HEK293 (cell line): ENCODE measurements at regions not wholly inside any gene's neighbourhood (a gene's known extent, or its start where the extent isn't known, plus 50 kb on each side); places are given as distances from the start of the nearest gene placed in this dataset.
"Not testable (repeated sequence)": the region's sequence is repeated elsewhere in the genome, so short reads cannot be mapped to it uniquely, and the experiment has no call there.

ENCODE experiments used
- CTCF ChIA-PET: fragments of 350-600 bp; formaldehyde crosslinking; extraction: SDS; loops from one replicate; lab custom pipeline; 2021; ENCODE audit warnings: antibody characterized with exemption; lab: Yijun Ruan, JAX
- POLR2A ChIA-PET: fragments of 300-600 bp; formaldehyde crosslinking; extraction: SDS; loops from one replicate; lab custom pipeline; 2020; ENCODE audit warnings: antibody characterized with exemption, inconsistent platforms; lab: Yijun Ruan, JAX
- H3K27ac ChIP-seq: fragments of 200-500 bp; sonication (Bioruptor generic); 2 replicates; pipeline ENCODE4 v1.5.1; 2014; ENCODE audit warnings: low read depth, low read length, control low read depth, inconsistent platforms; ENCODE audit errors: extremely low read depth
- H3K36me3 ChIP-seq, 2 experiments: fragments of 200-500 bp in 1 of 2; sonication (Bioruptor generic) in 1 of 2; 1 replicate in 1 of 2; 2 replicates in 1 of 2; pipeline ENCODE4 v1.5.1; 2014 to 2017; ENCODE audit warnings: inconsistent platforms in 2 of 2, low read length in 2 of 2; ENCODE audit not compliant: control insufficient read depth in 2 of 2, insufficient read depth in 1 of 2
- H3K4me1 ChIP-seq: fragments of 200-500 bp; sonication (Bioruptor generic); 2 replicates; pipeline ENCODE4 v1.5.1; 2014; ENCODE audit warnings: mild to moderate bottlenecking, low read length, inconsistent platforms; ENCODE audit not compliant: control insufficient read depth, insufficient read depth
- H3K4me3 ChIP-seq: 2 replicates; pipeline ENCODE4 v1.5.1; 2011; ENCODE audit warnings: low read depth, mild to moderate bottlenecking, control low read depth, low read length, moderate library complexity
- H3K9me3 ChIP-seq: fragments of 200-500 bp; sonication (Bioruptor generic); 2 replicates; pipeline ENCODE4 v1.5.1; 2014; ENCODE audit warnings: low read depth, low read length, inconsistent platforms; ENCODE audit not compliant: control insufficient read depth, insufficient read depth
- FEZF1 ChIP-seq: fragments of 450-650 bp; formaldehyde crosslinking; IDR thresholded peaks from 2 replicates; pipeline ENCODE4 v1.5.1; 2016; ENCODE audit warnings: missing biosample characterization, missing genetic modification characterization
- KLF10 ChIP-seq: fragments of 450-650 bp; IDR thresholded peaks from 2 replicates; pipeline ENCODE4 v1.5.1; 2018; ENCODE audit warnings: missing biosample characterization, mild to moderate bottlenecking, missing genetic modification characterization
- ZBTB7A ChIP-seq: fragments of 450-650 bp; formaldehyde crosslinking; IDR thresholded peaks from 2 replicates; pipeline ENCODE4 v1.5.1; 2016; ENCODE audit warnings: low read depth, missing biosample characterization, missing genetic modification characterization
- ZNF112 ChIP-seq: fragments of 450-650 bp; formaldehyde crosslinking; IDR thresholded peaks from 2 replicates; pipeline ENCODE4 v1.5.0; 2017; ENCODE audit warnings: missing biosample characterization, missing genetic modification characterization
- ZNF146 ChIP-seq: fragments of 450-650 bp; formaldehyde crosslinking; IDR thresholded peaks from 2 replicates; pipeline ENCODE4 v1.5.1; 2016; ENCODE audit warnings: missing biosample characterization, missing genetic modification characterization
- ZNF169 ChIP-seq: fragments of 450-650 bp; formaldehyde crosslinking; IDR thresholded peaks from 2 replicates; pipeline ENCODE4 v1.5.1; 2016; ENCODE audit warnings: missing biosample characterization, missing genetic modification characterization
- ZNF501 ChIP-seq: fragments of 450-650 bp; formaldehyde crosslinking; IDR thresholded peaks from 2 replicates; pipeline ENCODE4 v1.5.1; 2016; ENCODE audit warnings: missing biosample characterization, missing genetic modification characterization
- ZNF558 ChIP-seq: fragments of 450-650 bp; formaldehyde crosslinking; IDR thresholded peaks from 2 replicates; pipeline ENCODE4 v1.5.1; 2016; ENCODE audit warnings: missing biosample characterization, missing genetic modification characterization
- ZNF596 ChIP-seq: fragments of 450-650 bp; IDR thresholded peaks from 2 replicates; pipeline ENCODE4 v1.5.0; 2018; ENCODE audit warnings: missing biosample characterization, mild to moderate bottlenecking, missing genetic modification characterization, moderate library complexity
- ZNF658 ChIP-seq: fragments of 450-650 bp; formaldehyde crosslinking; IDR thresholded peaks from 2 replicates; pipeline ENCODE4; 2016; ENCODE audit warnings: missing biosample characterization, missing genetic modification characterization
- ZNF677 ChIP-seq: fragments of 450-650 bp; IDR thresholded peaks from 2 replicates; pipeline ENCODE4 v1.5.0; 2018; ENCODE audit warnings: missing biosample characterization, mild to moderate bottlenecking, missing genetic modification characterization, moderate library complexity
- ZNF792 ChIP-seq: fragments of 450-650 bp; formaldehyde crosslinking; IDR thresholded peaks from 2 replicates; pipeline ENCODE4 v1.5.1; 2016; ENCODE audit warnings: missing biosample characterization, missing genetic modification characterization
- ZNF830 ChIP-seq: fragments of 450-650 bp; IDR thresholded peaks from 2 replicates; pipeline ENCODE4 v1.5.0; 2018; ENCODE audit warnings: missing biosample characterization, missing genetic modification characterization, low read depth, mild to moderate bottlenecking, moderate library complexity
- TF ChIP-seq, protein P1 (sequence below): fragments of 450-650 bp; formaldehyde crosslinking; IDR thresholded peaks from 2 replicates; pipeline ENCODE4 v1.5.1; 2016; ENCODE audit warnings: missing biosample characterization, missing genetic modification characterization
- TF ChIP-seq, protein P2 (sequence below): fragments of 450-650 bp; IDR thresholded peaks from 2 replicates; pipeline ENCODE4 v1.5.1; 2018; ENCODE audit warnings: missing biosample characterization, missing genetic modification characterization
- TF ChIP-seq, protein P3 (sequence below): fragments of 450-650 bp; formaldehyde crosslinking; conservative IDR thresholded peaks from 2 replicates; pipeline ENCODE4 v1.5.1; 2016; ENCODE audit warnings: low read depth, missing biosample characterization, missing genetic modification characterization
- TF ChIP-seq, protein P4 (sequence below): fragments of 450-650 bp; formaldehyde crosslinking; IDR thresholded peaks from 2 replicates; pipeline ENCODE4 v1.5.1; 2016; ENCODE audit warnings: missing biosample characterization, missing genetic modification characterization

DNA sequence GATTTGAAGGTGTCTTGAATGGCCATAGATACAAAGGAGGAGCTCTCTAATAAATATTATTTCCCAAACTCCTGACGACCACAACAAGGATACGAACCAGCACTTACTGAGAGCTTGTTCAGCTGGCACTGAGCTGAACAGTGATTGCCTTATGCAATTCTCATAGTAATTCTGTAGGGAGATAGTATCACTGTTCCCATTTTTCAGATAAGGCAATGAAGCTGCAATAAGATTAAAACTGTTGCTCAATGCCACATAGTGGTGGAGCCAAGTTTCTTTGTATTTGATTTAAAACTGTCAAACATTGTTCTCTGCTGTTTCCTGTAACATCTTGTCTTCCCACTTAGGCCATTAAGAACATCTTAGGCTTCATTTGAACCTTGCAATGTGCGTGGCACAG, 163.9 kb downstream of the RPLP1 start (continued):
- no peak for TF ChIP-seq ZNF792
- TF ChIP-seq, all 188 proteins: peak for 0

DNA sequence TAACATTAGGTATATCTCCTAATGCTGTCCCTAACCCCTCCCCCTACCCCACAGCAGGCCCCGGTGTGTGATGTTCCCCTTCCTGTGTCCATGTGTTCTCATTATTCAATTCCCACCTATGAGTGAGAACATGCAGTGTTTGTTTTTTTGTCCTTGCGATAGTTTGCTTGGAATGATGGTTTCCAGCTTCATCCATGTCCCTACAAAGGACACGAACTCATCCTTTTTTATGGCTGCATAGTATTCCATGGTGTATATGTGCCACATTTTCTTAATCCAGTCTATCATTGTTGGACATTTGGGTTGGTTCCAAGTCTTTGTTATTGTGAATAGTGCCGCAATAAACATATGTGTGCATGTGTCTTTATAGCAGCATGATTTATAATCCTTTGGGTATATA, 164.5 kb downstream of the RPLP1 start:
- H3K4me1 ChIP-seq, POLR2A ChIA-PET, H3K36me3 ChIP-seq, H3K4me3 ChIP-seq, H3K9me3 ChIP-seq: not testable (repeated sequence)
- TF ChIP-seq ZNF146 (tag by site-specific recombination) = peak; percentile 93
- TF ChIP-seq, protein P1, sequence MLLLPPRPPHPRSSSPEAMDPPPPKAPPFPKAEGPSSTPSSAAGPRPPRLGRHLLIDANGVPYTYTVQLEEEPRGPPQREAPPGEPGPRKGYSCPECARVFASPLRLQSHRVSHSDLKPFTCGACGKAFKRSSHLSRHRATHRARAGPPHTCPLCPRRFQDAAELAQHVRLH (tag by site-specific recombination) = peak; percentile 64; the same call in 1 of the 2 replicates
- TF ChIP-seq, all 188 proteins: peak for 2; not testable (repeated sequence) for 186
- CTCF ChIA-PET, H3K27ac ChIP-seq: not testable (repeated sequence)

DNA sequence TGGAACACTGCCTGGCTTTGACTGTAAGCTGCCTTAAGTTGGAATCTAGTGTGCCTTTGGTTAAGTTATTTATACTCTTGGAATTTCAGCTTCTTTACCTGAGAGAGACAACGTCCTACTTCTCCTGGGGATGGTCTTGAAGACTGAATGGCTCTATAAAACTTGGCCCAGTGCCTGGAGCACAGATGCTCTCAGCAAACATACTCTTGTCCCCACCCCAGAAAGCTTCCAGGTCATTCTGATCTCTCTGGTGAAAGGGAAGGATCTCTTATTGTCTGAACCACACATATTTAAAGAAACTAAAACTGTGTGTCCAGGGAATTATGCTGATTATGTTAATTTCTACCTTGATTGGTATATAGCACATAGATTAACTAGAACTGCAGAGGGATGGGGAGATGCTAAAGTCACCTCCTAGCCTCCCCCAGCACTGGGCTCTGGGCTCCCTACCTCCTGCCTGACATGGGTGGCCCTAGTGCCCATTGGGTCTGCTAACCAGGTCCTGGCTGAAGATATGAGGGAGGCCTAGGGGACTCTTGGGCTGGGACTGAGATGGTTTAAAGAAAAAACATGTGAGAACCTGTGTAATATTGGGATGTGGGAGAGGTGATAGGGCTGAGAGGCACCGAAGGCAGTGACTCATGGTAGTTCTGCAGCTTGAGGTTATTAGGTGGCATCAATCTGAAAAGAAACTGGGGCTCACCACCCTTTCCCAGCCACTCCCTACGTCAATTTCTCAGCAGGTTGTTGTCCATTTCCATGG, 171.0 kb downstream of the RPLP1 start:
- Histone ChIP-seq H3K27ac (no peak overlapping the region), H3K4me3 (no peak overlapping the region), H3K9me3 (no peaks in the 10 kb centered on the region), H3K36me3 (no peaks in the 10 kb centered on the region), H3K4me1 (no peaks in the 10 kb centered on the region)
- POLR2A ChIA-PET = no interaction called here
- CTCF ChIA-PET = interaction anchor here (0.6 kb wide), 1 partner anchor 948 kb away, joined by 3 read pairs; no protein-coding TSS in a partner anchor
- no peak for TF ChIP-seq ZNF169
- TF ChIP-seq, protein P2, sequence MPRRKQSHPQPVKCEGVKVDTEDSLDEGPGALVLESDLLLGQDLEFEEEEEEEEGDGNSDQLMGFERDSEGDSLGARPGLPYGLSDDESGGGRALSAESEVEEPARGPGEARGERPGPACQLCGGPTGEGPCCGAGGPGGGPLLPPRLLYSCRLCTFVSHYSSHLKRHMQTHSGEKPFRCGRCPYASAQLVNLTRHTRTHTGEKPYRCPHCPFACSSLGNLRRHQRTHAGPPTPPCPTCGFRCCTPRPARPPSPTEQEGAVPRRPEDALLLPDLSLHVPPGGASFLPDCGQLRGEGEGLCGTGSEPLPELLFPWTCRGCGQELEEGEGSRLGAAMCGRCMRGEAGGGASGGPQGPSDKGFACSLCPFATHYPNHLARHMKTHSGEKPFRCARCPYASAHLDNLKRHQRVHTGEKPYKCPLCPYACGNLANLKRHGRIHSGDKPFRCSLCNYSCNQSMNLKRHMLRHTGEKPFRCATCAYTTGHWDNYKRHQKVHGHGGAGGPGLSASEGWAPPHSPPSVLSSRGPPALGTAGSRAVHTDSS (tag by site-specific recombination) = no peak

DNA sequence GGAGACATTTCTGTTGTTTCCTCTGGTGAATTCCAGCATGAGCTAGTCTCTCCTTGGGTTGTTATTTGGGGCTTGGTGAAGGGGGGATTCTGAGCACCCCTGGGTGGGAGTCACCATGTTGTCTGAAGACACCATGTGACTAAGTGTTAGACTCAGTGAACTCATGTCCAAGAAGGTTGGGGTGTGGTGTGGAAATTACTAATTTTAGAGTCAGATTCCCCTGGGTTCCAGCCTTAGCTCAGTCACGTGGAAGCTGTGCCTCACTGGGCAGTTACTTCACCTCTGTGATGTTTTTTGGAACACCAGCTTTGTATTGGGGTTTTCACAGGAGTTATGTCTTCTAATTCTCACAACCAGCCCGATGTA, 171.5 kb downstream of the RPLP1 start:
- CTCF ChIA-PET = no interaction called here
- no peak for TF ChIP-seq ZNF830
- TF ChIP-seq FEZF1 (tag by site-specific recombination) = no peak
- TF ChIP-seq ZNF677 (tag by site-specific recombination) = no peak
- no peak for TF ChIP-seq ZNF501 (tag by site-specific recombination)
- no peak for TF ChIP-seq ZNF596
- TF ChIP-seq KLF10 (tag by site-specific recombination) = no peak
- no peak for TF ChIP-seq ZNF558
- TF ChIP-seq ZBTB7A (tag by site-specific recombination) = no peak
- TF ChIP-seq ZNF112 (tag by site-specific recombination) = no peak
- TF ChIP-seq, all 188 proteins: peak for 0
- Histone ChIP-seq H3K9me3 (no peaks in the 10 kb centered on the region), H3K4me3 (no peak overlapping the region), H3K27ac (no peak overlapping the region), H3K36me3 (no peaks in the 10 kb centered on the region), H3K4me1 (no peaks in the 10 kb centered on the region)
- POLR2A ChIA-PET = no interaction called here

DNA sequence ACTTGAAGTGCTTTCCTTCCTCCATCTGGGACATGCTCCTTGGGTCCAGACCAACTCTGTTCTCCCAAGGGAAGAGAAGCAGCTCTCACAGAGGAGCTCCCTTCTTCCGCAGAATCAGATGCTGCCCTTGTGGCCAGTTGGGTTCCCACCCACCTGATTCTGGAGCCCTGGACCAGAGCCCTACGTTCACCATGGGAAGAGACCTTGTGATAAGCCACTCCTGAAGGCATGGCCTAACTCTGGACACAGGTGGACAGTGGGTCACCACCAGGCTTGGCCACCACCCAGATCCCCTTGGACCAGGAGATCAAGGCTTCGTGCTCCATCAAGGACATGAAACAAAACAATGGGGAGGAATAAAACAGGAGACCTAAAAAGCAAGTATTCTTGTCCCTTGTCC, 172.2 kb downstream of the RPLP1 start:
- POLR2A ChIA-PET = no interaction called here
- no peak overlapping the region for H3K27ac ChIP-seq
- no peak overlapping the region for H3K4me3 ChIP-seq
- TF ChIP-seq, protein P3, sequence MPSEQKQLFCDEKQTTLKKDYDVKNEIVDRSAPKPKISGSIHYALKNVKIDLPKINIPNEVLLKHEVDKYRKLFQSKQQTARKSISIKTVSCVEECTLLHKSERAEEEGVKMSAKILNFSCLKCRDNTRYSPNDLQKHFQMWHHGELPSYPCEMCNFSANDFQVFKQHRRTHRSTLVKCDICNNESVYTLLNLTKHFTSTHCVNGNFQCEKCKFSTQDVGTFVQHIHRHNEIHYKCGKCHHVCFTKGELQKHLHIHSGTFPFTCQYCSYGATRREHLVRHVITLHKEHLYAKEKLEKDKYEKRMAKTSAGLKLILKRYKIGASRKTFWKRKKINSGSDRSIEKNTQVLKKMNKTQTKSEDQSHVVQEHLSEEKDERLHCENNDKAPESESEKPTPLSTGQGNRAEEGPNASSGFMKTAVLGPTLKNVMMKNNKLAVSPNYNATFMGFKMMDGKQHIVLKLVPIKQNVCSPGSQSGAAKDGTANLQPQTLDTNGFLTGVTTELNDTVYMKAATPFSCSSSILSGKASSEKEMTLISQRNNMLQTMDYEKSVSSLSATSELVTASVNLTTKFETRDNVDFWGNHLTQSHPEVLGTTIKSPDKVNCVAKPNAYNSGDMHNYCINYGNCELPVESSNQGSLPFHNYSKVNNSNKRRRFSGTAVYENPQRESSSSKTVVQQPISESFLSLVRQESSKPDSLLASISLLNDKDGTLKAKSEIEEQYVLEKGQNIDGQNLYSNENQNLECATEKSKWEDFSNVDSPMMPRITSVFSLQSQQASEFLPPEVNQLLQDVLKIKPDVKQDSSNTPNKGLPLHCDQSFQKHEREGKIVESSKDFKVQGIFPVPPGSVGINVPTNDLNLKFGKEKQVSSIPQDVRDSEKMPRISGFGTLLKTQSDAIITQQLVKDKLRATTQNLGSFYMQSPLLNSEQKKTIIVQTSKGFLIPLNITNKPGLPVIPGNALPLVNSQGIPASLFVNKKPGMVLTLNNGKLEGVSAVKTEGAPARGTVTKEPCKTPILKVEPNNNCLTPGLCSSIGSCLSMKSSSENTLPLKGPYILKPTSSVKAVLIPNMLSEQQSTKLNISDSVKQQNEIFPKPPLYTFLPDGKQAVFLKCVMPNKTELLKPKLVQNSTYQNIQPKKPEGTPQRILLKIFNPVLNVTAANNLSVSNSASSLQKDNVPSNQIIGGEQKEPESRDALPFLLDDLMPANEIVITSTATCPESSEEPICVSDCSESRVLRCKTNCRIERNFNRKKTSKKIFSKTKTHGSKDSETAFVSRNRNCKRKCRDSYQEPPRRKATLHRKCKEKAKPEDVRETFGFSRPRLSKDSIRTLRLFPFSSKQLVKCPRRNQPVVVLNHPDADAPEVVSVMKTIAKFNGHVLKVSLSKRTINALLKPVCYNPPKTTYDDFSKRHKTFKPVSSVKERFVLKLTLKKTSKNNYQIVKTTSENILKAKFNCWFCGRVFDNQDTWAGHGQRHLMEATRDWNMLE (tag by site-specific recombination) = no peak
- TF ChIP-seq, protein P4, sequence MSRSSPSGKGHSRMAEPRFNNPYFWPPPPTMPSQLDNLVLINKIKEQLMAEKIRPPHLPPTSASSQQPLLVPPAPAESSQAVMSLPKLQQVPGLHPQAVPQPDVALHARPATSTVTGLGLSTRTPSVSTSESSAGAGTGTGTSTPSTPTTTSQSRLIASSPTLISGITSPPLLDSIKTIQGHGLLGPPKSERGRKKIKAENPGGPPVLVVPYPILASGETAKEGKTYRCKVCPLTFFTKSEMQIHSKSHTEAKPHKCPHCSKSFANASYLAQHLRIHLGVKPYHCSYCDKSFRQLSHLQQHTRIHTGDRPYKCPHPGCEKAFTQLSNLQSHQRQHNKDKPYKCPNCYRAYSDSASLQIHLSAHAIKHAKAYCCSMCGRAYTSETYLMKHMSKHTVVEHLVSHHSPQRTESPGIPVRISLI = no peak
- no peak for TF ChIP-seq ZNF658 (tag by site-specific recombination)
- TF ChIP-seq, all 188 proteins: peak for 0
- CTCF ChIA-PET = interaction anchor here (0.7 kb wide), 1 partner anchor 36 kb away, joined by 3 read pairs; no protein-coding TSS in a partner anchor
- no peaks in the 10 kb centered on the region for H3K4me1 ChIP-seq
- H3K9me3 ChIP-seq = no peaks in the 10 kb centered on the region
- H3K36me3 ChIP-seq = no peaks in the 10 kb centered on the region
